Right ventricle myocardium superior (tissue), 1 donor: ENCODE measurements at regions not wholly inside any gene's neighbourhood (a gene's known extent, or its start where the extent isn't known, plus 50 kb on each side); places are given as distances from the start of the nearest gene placed in this dataset.

Source experiments
- ATAC-seq: fragments of 200-7000 bp; cut with Tn5 transposase; one replicate; pipeline ENCODE4 v1.9.1; 2020; ENCODE audit warnings: mild to moderate bottlenecking; ENCODE audit not compliant: poor library complexity
- DNase-seq: peaks from one replicate; pipeline ENCODE4 v3.0.0-alpha.2; 2020
- intact Hi-C: fragments of 100-400 bp; cut with DNase I; formaldehyde crosslinking; loops from one replicate; pipeline ENCODE4 v1.11.2; 2022
- donor health status: DM: no; HTN: yes; CAD: no; lungs with severe emphysema.

GRCh38 chrX:131923614-131924250 lies 99.4 kb upstream of the STK26 start:
- DNase-seq, result no peak
- intact Hi-C loops, result no loop called here
- no peak for ATAC-seq

DNA sequence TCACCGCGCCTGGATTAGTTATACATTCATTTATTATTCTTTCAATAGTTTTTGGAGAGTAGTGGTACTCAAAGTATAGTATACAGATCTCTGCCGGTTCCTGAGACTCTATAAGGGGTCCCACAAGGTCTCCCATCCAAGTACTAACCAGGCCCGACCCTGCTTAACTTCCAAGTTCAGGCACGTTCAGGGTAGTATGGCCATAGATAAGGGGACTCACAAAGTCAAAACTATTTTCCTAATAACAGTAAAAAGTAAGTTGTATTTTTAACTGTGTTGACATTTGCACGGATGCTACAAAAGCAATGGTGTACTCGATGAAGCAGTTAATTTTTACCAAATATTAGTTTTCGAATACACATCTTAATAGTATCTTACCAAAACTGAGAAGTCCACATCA lies 84.4 kb upstream of the STK26 start:
- intact Hi-C loops, result no loop called here
- ATAC-seq (no peak), DNase-seq (no peak)

- ATAC-seq, result no peak
- intact Hi-C loops, result no loop called here
- no peak for DNase-seq
These were observed 81.1 kb upstream of the STK26 start for GRCh38 chrX:131942034-131942433.

DNA sequence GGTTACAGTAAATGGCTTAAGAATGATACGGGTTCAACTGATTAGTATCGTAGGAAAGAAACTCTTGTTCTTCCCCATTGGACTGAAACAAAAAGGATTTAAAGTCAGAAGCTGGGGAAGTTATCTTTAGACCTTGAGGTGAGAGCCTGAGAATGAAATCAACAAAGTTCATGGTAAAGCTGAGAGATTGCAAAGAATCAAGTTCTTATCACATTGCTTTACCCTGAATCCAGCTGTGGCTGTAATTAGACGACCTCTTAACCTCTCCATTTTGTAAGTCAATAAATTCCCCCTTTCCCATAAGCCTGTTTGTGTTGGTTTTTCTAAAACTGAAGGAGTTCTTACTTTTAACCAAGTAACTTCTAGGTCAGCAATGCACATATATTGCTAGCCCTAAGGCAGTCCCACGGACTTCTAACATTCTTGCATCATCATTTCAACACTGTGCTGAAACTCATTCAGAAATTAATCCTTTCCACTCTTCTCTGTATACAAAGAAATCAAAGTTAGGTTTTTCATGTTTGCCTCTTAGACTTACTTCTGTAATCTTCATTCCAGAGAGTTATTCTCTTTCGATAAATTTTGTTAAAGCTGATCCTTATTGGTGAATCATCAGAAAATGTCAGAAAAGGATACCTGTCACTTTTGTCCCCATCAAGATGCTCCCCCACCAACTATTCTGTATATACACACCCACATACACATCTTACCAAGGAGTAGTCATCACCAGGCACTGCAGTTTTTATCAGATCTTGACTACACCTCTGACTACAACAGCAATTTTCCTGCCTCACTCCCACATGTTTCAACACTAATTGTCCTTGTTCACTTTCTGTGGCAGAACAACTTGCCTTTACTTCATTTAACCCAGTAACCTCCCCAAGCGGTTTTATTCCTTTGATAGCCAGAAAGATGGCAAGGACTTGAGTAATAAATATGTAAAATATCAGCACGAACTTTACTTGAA lies 77.9 kb upstream of the STK26 start:
- intact Hi-C loops, result no loop called here
- no peak for DNase-seq
- no peak for ATAC-seq

GRCh38 chrX:131951166-131951565 lies 71.9 kb upstream of the STK26 start:
- no peak for ATAC-seq
- intact Hi-C loops, result no loop called here
- DNase-seq, result no peak

DNA sequence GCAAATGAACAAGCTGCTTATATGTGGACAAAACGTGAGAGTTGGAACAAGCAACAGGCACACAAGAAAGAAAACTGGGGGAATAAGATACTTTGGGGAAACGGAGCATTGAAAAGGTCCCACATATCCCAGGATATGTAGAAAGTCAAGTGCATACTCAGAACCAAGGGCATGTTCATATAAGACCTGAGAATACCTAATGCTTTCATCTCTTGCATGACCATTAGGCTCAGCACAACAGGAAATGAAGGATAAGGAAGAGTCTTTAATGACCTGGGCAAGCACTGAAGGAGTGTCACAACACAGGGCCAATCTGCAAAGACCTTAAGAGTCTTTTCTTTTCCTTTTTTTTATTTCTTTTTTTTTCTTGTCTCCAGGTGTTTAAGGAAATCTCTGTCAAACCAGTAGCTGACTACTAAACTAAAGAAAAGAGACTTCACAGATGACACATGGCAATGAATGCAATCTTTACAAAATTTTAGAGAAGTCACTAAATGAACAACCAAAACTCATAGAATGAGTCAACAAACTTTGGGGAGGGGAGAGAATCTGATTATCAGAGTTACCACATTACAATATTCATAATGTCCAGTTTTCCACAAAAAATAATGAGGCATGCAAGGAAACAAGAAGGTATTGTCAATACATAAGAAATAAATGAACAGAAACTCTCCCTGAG lies 67.9 kb upstream of the STK26 start:
- DNase-seq, result no peak
- intact Hi-C loops, result no loop called here
- no peak for ATAC-seq

DNA sequence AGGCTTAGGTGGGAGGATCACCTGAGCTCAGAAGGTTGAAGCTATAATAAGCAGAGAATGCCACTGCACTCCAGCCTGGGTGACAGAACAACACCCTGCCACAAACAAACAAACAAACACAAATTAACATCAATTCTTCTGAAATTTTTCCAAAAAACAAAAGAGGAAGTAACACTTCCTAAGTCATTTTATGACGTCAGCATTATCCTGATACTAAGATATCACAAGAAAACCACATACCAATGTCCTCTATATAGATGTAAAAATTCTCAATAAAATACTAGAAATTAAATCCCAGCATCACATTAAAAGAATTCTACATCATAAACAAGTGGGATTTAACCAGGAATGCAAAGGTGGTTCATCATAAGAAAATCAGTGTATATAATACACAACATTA lies 64.4 kb upstream of the STK26 start:
- ATAC-seq (no peak), DNase-seq (no peak)
- intact Hi-C loops, result no loop called here

GRCh38 chrX:131970347-131970746 lies 52.8 kb upstream of the STK26 start:
- intact Hi-C loops, result no loop called here
- DNase-seq, result no peak
- no peak for ATAC-seq
